ENCODE measurements at regions not wholly inside any gene's neighbourhood (a gene's known extent, or its start where the extent isn't known, plus 50 kb on each side); places are given as distances from the start of the nearest gene placed in this dataset.

DNA sequence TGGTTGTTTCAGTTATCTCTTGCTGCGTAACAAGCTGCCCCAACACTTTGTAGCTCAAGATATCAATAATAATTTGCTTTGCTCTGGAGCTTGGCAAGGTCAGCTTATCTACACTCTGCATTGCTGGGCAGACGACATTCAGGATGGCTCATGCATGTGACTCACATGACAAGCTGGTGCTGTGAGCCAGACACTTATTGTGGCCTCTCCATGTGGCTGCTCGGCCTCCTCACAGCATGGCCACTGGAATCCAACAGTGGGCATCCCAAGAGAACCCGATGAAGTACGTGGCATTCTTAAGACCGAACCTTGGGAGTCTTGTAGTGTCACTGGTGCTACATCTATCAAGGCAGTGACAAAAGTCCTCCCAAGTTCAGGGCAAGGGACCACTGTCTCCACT lies 94.2 kb upstream of the MVB12B start (continued):
- TF ChIP-seq, protein P1, sequence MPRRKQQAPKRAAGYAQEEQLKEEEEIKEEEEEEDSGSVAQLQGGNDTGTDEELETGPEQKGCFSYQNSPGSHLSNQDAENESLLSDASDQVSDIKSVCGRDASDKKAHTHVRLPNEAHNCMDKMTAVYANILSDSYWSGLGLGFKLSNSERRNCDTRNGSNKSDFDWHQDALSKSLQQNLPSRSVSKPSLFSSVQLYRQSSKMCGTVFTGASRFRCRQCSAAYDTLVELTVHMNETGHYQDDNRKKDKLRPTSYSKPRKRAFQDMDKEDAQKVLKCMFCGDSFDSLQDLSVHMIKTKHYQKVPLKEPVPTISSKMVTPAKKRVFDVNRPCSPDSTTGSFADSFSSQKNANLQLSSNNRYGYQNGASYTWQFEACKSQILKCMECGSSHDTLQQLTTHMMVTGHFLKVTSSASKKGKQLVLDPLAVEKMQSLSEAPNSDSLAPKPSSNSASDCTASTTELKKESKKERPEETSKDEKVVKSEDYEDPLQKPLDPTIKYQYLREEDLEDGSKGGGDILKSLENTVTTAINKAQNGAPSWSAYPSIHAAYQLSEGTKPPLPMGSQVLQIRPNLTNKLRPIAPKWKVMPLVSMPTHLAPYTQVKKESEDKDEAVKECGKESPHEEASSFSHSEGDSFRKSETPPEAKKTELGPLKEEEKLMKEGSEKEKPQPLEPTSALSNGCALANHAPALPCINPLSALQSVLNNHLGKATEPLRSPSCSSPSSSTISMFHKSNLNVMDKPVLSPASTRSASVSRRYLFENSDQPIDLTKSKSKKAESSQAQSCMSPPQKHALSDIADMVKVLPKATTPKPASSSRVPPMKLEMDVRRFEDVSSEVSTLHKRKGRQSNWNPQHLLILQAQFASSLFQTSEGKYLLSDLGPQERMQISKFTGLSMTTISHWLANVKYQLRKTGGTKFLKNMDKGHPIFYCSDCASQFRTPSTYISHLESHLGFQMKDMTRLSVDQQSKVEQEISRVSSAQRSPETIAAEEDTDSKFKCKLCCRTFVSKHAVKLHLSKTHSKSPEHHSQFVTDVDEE (CRISPR knock-in tag; IDR thresholded peaks at IDR 0.05) = no peak
- TF ChIP-seq ZNF8 (CRISPR knock-in tag; IDR thresholded peaks at IDR 0.05) (no peak), ZNF565 (CRISPR knock-in tag; conservative IDR thresholded peaks at IDR 0.05; ENCODE audit: low read depth) (no peak), ZC3H10 (CRISPR knock-in tag; IDR thresholded peaks at IDR 0.05) (no peak), BACH2 (CRISPR knock-in tag; IDR thresholded peaks at IDR 0.05; ENCODE audit: borderline replicate concordance) (no peak)
- TF ChIP-seq, protein P2, sequence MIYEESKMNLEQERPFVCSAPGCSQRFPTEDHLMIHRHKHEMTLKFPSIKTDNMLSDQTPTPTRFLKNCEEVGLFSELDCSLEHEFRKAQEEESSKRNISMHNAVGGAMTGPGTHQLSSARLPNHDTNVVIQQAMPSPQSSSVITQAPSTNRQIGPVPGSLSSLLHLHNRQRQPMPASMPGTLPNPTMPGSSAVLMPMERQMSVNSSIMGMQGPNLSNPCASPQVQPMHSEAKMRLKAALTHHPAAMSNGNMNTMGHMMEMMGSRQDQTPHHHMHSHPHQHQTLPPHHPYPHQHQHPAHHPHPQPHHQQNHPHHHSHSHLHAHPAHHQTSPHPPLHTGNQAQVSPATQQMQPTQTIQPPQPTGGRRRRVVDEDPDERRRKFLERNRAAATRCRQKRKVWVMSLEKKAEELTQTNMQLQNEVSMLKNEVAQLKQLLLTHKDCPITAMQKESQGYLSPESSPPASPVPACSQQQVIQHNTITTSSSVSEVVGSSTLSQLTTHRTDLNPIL (CRISPR knock-in tag; IDR thresholded peaks at IDR 0.05; ENCODE audit: low read depth) = no peak

DNA sequence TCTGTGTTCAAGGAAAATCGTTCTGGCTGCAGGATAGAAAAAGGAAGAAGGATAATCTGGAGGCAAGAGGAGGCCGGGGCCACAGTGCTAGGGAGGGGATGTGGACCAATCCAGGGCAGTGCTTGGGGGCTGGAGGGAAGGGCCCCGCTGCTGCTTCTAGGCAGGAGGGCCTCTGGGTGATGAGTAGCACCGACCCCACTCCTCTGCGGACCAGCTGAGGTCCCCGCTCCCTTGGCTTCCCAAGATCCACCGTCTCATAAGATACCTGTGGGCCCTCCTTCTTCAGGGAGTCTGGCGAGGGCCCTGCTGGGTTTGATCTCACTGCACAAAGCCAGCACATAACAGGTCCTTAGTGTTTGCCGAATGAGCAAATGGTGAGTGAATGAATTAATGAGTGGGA lies 93.5 kb upstream of the MVB12B start:
- ATAC-seq = no peak
- TF ChIP-seq ZNF70 (CRISPR knock-in tag; IDR thresholded peaks at IDR 0.05) = no peak
- TF ChIP-seq SNAI2 (CRISPR knock-in tag; IDR thresholded peaks at IDR 0.05) = no peak
- no peak for TF ChIP-seq TOX (CRISPR knock-in tag; IDR thresholded peaks at IDR 0.05; ENCODE audit: borderline replicate concordance)
- TF ChIP-seq ZC3H10 (CRISPR knock-in tag; IDR thresholded peaks at IDR 0.05) = no peak
- TF ChIP-seq, protein P1 (CRISPR knock-in tag; IDR thresholded peaks at IDR 0.05) = no peak
- no peak for TF ChIP-seq CSDC2 (CRISPR knock-in tag; IDR thresholded peaks at IDR 0.05)
- no peak for TF ChIP-seq ZNF8 (CRISPR knock-in tag; IDR thresholded peaks at IDR 0.05)
- no peak for TF ChIP-seq RARB (CRISPR knock-in tag; IDR thresholded peaks at IDR 0.05)
- no peak for TF ChIP-seq ZNF565 (CRISPR knock-in tag; conservative IDR thresholded peaks at IDR 0.05; ENCODE audit: low read depth)
- TF ChIP-seq, protein P2 (CRISPR knock-in tag; IDR thresholded peaks at IDR 0.05; ENCODE audit: low read depth) = no peak
- no peak for TF ChIP-seq CSRNP3 (CRISPR knock-in tag; IDR thresholded peaks at IDR 0.05)
- TF ChIP-seq PPARA (CRISPR knock-in tag; IDR thresholded peaks at IDR 0.05; ENCODE audit: borderline replicate concordance) = no peak

DNA sequence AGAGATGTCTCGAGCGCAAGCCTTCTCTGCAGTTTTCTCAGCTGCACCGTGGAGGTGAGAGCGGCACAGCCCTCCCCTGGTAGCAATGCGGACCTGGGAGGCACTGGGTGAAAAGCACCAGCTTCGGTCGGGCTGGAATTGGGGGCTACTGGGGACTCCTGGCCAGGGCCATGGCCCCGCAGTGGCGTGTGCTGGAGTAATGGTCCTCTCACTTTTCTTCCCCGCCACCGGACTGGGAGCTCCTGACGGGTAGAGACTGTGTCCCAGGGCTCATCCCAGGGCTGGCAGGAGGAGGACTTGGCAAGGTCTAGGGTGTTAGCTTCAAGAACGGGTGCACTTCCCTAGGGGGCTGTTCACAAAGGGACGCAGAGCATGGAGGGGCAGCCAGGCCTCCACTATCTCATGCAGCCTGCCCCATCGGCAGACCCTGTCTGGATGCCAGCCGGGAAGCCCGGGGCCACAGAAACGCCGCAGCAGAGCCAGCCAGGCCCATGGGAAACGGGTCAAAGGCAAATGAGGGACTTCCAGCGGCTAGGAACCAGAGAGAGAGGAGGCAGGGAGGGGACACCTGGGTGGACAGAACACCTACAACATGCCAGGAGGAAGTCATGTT lies 92.6 kb upstream of the MVB12B start:
- no peak for ATAC-seq
- no peak for TF ChIP-seq ZNF8 (CRISPR knock-in tag; IDR thresholded peaks at IDR 0.05)
- TF ChIP-seq SNAI2 (CRISPR knock-in tag; IDR thresholded peaks at IDR 0.05) = no peak
- TF ChIP-seq, protein P3, sequence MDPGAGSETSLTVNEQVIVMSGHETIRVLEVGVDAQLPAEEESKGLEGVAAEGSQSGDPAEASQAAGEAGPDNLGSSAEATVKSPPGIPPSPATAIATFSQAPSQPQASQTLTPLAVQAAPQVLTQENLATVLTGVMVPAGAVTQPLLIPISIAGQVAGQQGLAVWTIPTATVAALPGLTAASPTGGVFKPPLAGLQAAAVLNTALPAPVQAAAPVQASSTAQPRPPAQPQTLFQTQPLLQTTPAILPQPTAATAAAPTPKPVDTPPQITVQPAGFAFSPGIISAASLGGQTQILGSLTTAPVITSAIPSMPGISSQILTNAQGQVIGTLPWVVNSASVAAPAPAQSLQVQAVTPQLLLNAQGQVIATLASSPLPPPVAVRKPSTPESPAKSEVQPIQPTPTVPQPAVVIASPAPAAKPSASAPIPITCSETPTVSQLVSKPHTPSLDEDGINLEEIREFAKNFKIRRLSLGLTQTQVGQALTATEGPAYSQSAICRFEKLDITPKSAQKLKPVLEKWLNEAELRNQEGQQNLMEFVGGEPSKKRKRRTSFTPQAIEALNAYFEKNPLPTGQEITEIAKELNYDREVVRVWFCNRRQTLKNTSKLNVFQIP (CRISPR knock-in tag; IDR thresholded peaks at IDR 0.05; ENCODE audit: borderline replicate concordance, low read depth) = no peak
- TF ChIP-seq ARNTL (CRISPR knock-in tag; IDR thresholded peaks at IDR 0.05; ENCODE audit: borderline replicate concordance, low read depth) = no peak
- no peak for TF ChIP-seq ZFP30 (CRISPR knock-in tag; IDR thresholded peaks at IDR 0.05)
- TF ChIP-seq TCF4 (CRISPR knock-in tag; IDR thresholded peaks at IDR 0.05; ENCODE audit: borderline replicate concordance) = no peak
- TF ChIP-seq, protein P2 (CRISPR knock-in tag; IDR thresholded peaks at IDR 0.05; ENCODE audit: low read depth) = no peak
- no peak for TF ChIP-seq TOX (CRISPR knock-in tag; IDR thresholded peaks at IDR 0.05; ENCODE audit: borderline replicate concordance)
- TF ChIP-seq ZNF565 (CRISPR knock-in tag; conservative IDR thresholded peaks at IDR 0.05; ENCODE audit: low read depth) = no peak
- TF ChIP-seq ISL1 (CRISPR knock-in tag; IDR thresholded peaks at IDR 0.05) = no peak
- TF ChIP-seq PATZ1 (CRISPR knock-in tag; IDR thresholded peaks at IDR 0.05; ENCODE audit: borderline replicate concordance) = no peak
- TF ChIP-seq GLIS3 (CRISPR knock-in tag; IDR thresholded peaks at IDR 0.05) = no peak
